Activated CD8-positive, alpha-beta T cell treated with anti-CD3 and anti-CD28 coated beads for 36 hours (primary cell): ENCODE measurements at regions not wholly inside any gene's neighbourhood (a gene's known extent, or its start where the extent isn't known, plus 50 kb on each side); places are given as distances from the start of the nearest gene placed in this dataset.

Experiments
- ATAC-seq: fragments of 200-7000 bp; cut with Tn5 transposase; one replicate; pipeline ENCODE4 v1.10.0; 2021; ENCODE audit warnings: mild to moderate bottlenecking, moderate library complexity
- CTCF ChIA-PET: fragments of 350-600 bp; sonication (Branson Sonifier 250); formaldehyde crosslinking; loops from one replicate; lab custom pipeline; 2021; ENCODE audit warnings: antibody characterized with exemption; lab: Charles Lee
- POLR2A ChIA-PET: fragments of 350-600 bp; sonication (Branson Sonifier 250); formaldehyde crosslinking; loops from one replicate; lab custom pipeline; 2021; ENCODE audit warnings: antibody characterized with exemption; lab: Charles Lee
- DNase-seq: peaks from one replicate; pipeline ENCODE4 v3.0.0-alpha.2; 2020
- H3K27ac Mint-ChIP-seq: one replicate; pipeline ENCODE4 v1.8.0; 2021; ENCODE audit warnings: mild to moderate bottlenecking, mixed read lengths
- H3K27me3 Mint-ChIP-seq: one replicate; pipeline ENCODE4 v1.8.0; 2021; ENCODE audit warnings: mixed read lengths
- H3K36me3 Mint-ChIP-seq: one replicate; pipeline ENCODE4 v1.8.0; 2021; ENCODE audit warnings: low read depth, mixed read lengths
- H3K4me1 Mint-ChIP-seq: one replicate; pipeline ENCODE4 v1.8.0; 2021; ENCODE audit warnings: low read depth, mixed read lengths
- H3K4me3 Mint-ChIP-seq: one replicate; pipeline ENCODE4 v1.8.0; 2021; ENCODE audit warnings: mild to moderate bottlenecking, moderate library complexity, mixed read lengths
- H3K9me3 Mint-ChIP-seq: one replicate; pipeline ENCODE4 v1.8.0; 2021; ENCODE audit warnings: mixed read lengths
- intact Hi-C: fragments of 100-400 bp; cut with micrococcal nuclease; formaldehyde crosslinking; loops from one replicate; pipeline ENCODE4 v1.10.0; 2022
- TF ChIP-seq, protein P1 (sequence below): fragments of 200-600 bp; IDR thresholded peaks from one replicate; pipeline ENCODE4 v1.8.0; 2022; ENCODE audit warnings: antibody characterized with exemption, mild to moderate bottlenecking

DNA sequence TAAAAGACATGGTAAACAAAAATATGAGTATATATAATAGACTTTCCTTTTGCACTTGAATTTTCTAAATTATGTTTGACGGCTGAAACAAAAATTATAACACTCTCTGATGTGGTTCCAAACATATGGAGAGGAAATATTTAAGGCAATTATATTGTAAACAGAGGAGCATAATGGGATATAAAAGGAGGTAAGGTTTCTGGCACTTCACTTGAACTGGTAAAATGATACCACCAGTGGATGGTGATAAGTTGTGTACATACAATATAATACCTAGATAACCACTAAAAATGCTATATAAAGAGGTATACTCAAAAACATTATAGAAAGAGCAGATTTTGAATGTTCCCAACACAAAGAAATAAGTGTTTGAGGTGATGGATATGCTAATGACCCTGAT lies 192.9 kb upstream of the RAD23B start:
- DNase-seq, result no peak
- TF ChIP-seq, protein P1, sequence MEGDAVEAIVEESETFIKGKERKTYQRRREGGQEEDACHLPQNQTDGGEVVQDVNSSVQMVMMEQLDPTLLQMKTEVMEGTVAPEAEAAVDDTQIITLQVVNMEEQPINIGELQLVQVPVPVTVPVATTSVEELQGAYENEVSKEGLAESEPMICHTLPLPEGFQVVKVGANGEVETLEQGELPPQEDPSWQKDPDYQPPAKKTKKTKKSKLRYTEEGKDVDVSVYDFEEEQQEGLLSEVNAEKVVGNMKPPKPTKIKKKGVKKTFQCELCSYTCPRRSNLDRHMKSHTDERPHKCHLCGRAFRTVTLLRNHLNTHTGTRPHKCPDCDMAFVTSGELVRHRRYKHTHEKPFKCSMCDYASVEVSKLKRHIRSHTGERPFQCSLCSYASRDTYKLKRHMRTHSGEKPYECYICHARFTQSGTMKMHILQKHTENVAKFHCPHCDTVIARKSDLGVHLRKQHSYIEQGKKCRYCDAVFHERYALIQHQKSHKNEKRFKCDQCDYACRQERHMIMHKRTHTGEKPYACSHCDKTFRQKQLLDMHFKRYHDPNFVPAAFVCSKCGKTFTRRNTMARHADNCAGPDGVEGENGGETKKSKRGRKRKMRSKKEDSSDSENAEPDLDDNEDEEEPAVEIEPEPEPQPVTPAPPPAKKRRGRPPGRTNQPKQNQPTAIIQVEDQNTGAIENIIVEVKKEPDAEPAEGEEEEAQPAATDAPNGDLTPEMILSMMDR, result no peak
- H3K4me3 Mint-ChIP-seq, result no peak overlapping the region
- no peaks in the 10 kb centered on the region for H3K36me3 Mint-ChIP-seq
- no peak overlapping the region for H3K27ac Mint-ChIP-seq
- POLR2A ChIA-PET, result no interaction called here
- H3K27me3 Mint-ChIP-seq, result peaks cover 5% of the 10 kb centered on the region
- ATAC-seq, result no peak
- intact Hi-C loops, result no loop called here
- H3K4me1 Mint-ChIP-seq, result no peaks in the 10 kb centered on the region
- CTCF ChIA-PET, result no interaction called here
- no peaks in the 10 kb centered on the region for H3K9me3 Mint-ChIP-seq

DNA sequence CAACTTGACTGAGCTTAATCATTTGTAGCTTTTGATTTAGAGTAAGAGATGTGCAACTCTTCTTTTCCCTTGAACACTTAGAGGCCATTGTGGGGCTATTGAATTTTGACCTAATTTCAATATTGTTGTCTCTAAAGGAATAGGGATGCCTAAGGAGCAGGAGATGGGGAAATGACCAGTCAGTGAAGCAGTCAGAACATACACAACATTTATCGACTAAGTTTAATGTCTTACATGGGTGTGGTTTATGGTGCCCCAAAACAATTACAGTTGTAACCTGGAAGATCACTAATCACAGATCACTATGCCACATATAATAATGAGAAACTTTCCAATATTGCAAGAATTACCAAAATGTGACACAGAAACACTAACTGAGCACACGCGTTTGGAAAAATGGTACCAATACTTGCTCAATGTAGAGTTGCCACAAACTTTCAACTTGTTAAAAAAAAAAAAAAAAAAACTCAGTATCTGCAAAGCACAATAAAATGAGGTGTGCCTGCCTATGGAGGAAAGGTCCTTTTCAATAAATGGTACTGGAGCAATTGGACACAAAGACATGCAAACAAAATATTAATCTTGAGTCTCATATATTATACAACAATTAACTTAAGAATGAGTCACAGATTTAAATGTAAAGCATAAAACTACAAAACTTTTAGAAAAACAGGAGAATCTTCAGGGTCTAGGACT lies 189.6 kb upstream of the RAD23B start:
- TF ChIP-seq, protein P1, result no peak
- Mint-ChIP-seq H3K4me1 (no peaks in the 10 kb centered on the region), H3K36me3 (no peaks in the 10 kb centered on the region), H3K9me3 (no peaks in the 10 kb centered on the region), H3K27me3 (no peaks in the 10 kb centered on the region), H3K4me3 (no peak overlapping the region), H3K27ac (no peak overlapping the region)
- intact Hi-C loops, result no loop called here
- CTCF ChIA-PET, result no interaction called here
- ATAC-seq (no peak), DNase-seq (no peak)
- POLR2A ChIA-PET, result interaction anchor here (0.6 kb wide), 1 partner anchor 84 kb away, joined by 3 read pairs; no protein-coding TSS in a partner anchor

DNA sequence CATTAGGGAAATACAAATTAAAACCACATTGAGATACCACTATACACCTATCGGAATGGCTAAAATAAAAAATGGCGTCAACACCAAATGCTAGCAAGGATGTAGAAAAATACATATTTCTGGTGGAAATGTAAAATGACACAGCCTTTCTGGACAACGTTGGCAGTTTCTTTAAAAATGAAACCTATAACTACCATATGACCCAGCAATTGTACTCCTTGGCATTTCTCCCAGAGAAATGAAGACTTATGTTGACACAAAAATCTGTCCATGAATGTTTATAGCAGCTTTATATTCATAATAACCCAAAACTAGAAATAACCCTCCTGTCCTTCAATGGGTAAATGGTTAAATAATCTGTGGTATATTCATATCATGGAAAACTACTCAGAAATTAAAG lies 188.7 kb upstream of the RAD23B start:
- H3K27ac Mint-ChIP-seq, result no peak overlapping the region
- H3K27me3 Mint-ChIP-seq, result no peaks in the 10 kb centered on the region
- TF ChIP-seq, protein P1, result no peak
- POLR2A ChIA-PET, result no interaction called here
- ATAC-seq (no peak), DNase-seq (no peak)
- intact Hi-C loops, result no loop called here
- H3K4me1 Mint-ChIP-seq, result no peaks in the 10 kb centered on the region
- H3K4me3 Mint-ChIP-seq, result no peak overlapping the region
- CTCF ChIA-PET, result no interaction called here
- H3K9me3 Mint-ChIP-seq, result no peaks in the 10 kb centered on the region
- no peaks in the 10 kb centered on the region for H3K36me3 Mint-ChIP-seq

DNA sequence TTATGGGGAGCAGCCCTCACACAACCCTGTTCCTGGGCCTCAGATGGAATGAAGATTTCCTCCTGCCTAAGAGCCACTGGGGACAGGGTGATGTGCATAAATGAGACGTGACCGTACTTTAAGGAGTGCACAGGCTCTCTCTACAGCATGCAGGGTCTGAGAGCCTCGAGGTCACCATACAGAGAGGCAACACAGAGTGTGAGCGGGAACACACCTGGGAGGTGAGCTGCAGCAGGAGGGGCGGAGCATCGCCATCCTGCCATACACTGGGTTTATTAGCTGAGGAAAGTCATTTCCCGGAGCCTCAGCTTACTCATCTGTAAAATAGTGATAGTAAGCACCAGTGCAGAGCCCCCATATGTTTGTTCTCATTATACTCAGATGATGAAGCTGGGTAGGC lies 182.5 kb upstream of the RAD23B start:
- TF ChIP-seq, protein P1, result no peak
- Mint-ChIP-seq H3K4me1 (no peaks in the 10 kb centered on the region), H3K9me3 (no peaks in the 10 kb centered on the region), H3K36me3 (no peaks in the 10 kb centered on the region), H3K4me3 (no peak overlapping the region), H3K27me3 (no peaks in the 10 kb centered on the region), H3K27ac (no peak overlapping the region)
- DNase-seq, result no peak
- intact Hi-C loops, result no loop called here
- CTCF ChIA-PET, result no interaction called here
- no peak for ATAC-seq
- POLR2A ChIA-PET, result no interaction called here

DNA sequence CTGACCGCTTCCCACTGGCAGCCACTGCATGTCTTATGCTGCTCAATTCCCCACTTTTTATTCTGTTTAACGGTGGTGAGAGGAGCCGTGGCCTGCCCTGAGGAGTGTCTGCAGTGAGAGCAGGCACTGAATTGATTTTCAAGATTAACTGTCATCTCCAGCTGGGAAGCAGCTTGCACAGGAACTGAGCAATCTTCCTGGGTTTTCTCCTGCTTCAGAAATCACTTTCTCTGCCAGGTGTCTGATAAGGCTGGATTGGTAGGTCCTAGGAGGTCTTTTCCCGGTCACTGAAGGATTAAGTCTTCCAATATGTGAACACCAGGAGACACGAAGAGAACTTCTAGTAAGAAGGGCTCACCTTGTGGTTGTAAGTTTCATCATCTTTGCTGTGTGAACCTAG lies 181.1 kb upstream of the RAD23B start:
- CTCF ChIA-PET, result no interaction called here
- TF ChIP-seq, protein P1, result no peak
- Mint-ChIP-seq H3K36me3 (no peaks in the 10 kb centered on the region), H3K27ac (no peak overlapping the region), H3K27me3 (no peaks in the 10 kb centered on the region), H3K4me1 (no peaks in the 10 kb centered on the region), H3K4me3 (no peak overlapping the region), H3K9me3 (no peaks in the 10 kb centered on the region)
- POLR2A ChIA-PET, result no interaction called here
- no peak for ATAC-seq
- DNase-seq, result no peak
- intact Hi-C loops, result no loop called here
